Uterus (tissue), 3 donors: ENCODE measurements at regions not wholly inside any gene's neighbourhood (a gene's known extent, or its start where the extent isn't known, plus 50 kb on each side); places are given as distances from the start of the nearest gene placed in this dataset.

Experiments used
- DNase-seq, 2 donors: peaks; one replicate each; pipeline ENCODE4 v3.0.0-alpha.2; 2019 to 2020
- H3K27ac ChIP-seq, 2 donors: fragments of 200-600 bp; sonication (generic); 1 replicate in 1 of 2; 2 replicates in 1 of 2; pipeline ENCODE4 v1.5.1; 2016 to 2018
- H3K27me3 ChIP-seq, 2 donors: fragments of 200-600 bp; sonication (generic); one replicate each; pipeline ENCODE4 v1.5.1; 2018 to 2019; ENCODE audit warnings: control low read depth in 1 of 2
- H3K36me3 ChIP-seq, 2 donors: fragments of 200-600 bp; sonication (generic); one replicate each; pipeline ENCODE4 v1.5.1; 2019; ENCODE audit warnings: control low read depth in 1 of 2
- H3K4me1 ChIP-seq, 2 donors: fragments of 200-600 bp; sonication (generic); one replicate each; pipeline ENCODE4 v1.5.1; 2018 to 2019; ENCODE audit warnings: control low read depth in 1 of 2
- H3K4me3 ChIP-seq, 2 donors: fragments of 200-600 bp; sonication (generic); 1 replicate in 1 of 2; 2 replicates in 1 of 2; pipeline ENCODE4 v1.5.1; 2018 to 2019; ENCODE audit warnings: mild to moderate bottlenecking in 1 of 2
- H3K9me3 ChIP-seq, 2 donors: fragments of 200-600 bp; sonication (generic); one replicate each; pipeline ENCODE4 v1.5.1; 2019; ENCODE audit warnings: control low read depth in 1 of 2
- CTCF ChIP-seq, 4 experiments: fragments of 200-600 bp in 2 of 4; fragments of 450-650 bp in 2 of 4; sonication (generic) in 2 of 4; IDR thresholded peaks; one replicate each; pipeline ENCODE4 v1.5.1; 2016 to 2019; ENCODE audit warnings: antibody characterized with exemption in 4 of 4, mild to moderate bottlenecking in 2 of 4, moderate library complexity in 1 of 4
- POLR2A ChIP-seq, 2 donors: fragments of 450-650 bp; IDR thresholded peaks; one replicate each; pipeline ENCODE4 v1.6.1; 2016; ENCODE audit warnings: antibody characterized with exemption in 2 of 2, mild to moderate bottlenecking in 1 of 2, moderate library complexity in 1 of 2
- intact Hi-C: fragments of 100-400 bp; cut with DNase I; formaldehyde crosslinking; loops from one replicate; pipeline ENCODE4 v1.15.1; 2023; ENCODE audit warnings: low total_unique reads
- donor health status: DM: yes; HTN: yes; CAD: no.

- Histone ChIP-seq H3K36me3 (no peaks in the 10 kb centered on the region), H3K4me3 (no peak overlapping the region), H3K9me3 (no peaks in the 10 kb centered on the region), H3K27ac (no peak overlapping the region), H3K27me3 (no peaks in the 10 kb centered on the region), H3K4me1 (no peaks in the 10 kb centered on the region)
- TF ChIP-seq POLR2A (IDR thresholded peaks at IDR 0.05): no peak
- TF ChIP-seq CTCF (IDR thresholded peaks at IDR 0.05): no peak
- no peak for DNase-seq
- intact Hi-C loops: no loop called here
Observed at GRCh38 chr6:101302593-101302992, 90.9 kb upstream of the GRIK2 start.

- Histone ChIP-seq H3K27ac (no peak overlapping the region), H3K27me3 (no peaks in the 10 kb centered on the region), H3K4me3 (no peak overlapping the region), H3K36me3 (no peaks in the 10 kb centered on the region), H3K4me1 (no peaks in the 10 kb centered on the region), H3K9me3 (no peaks in the 10 kb centered on the region)
- intact Hi-C loops: no loop called here
- TF ChIP-seq POLR2A (IDR thresholded peaks at IDR 0.05): no peak
- TF ChIP-seq CTCF (IDR thresholded peaks at IDR 0.05): no peak
- no peak for DNase-seq
Observed at GRCh38 chr6:101303495-101303894, 90.0 kb upstream of the GRIK2 start.

- H3K4me1 ChIP-seq: no peaks in the 10 kb centered on the region
- TF ChIP-seq POLR2A (IDR thresholded peaks at IDR 0.05) (no peak), CTCF (IDR thresholded peaks at IDR 0.05) (no peak)
- H3K27me3 ChIP-seq: no peaks in the 10 kb centered on the region
- no peak overlapping the region for H3K27ac ChIP-seq
- intact Hi-C loops: no loop called here
- no peaks in the 10 kb centered on the region for H3K9me3 ChIP-seq
- no peaks in the 10 kb centered on the region for H3K36me3 ChIP-seq
- no peak overlapping the region for H3K4me3 ChIP-seq
- no peak for DNase-seq
Observed at GRCh38 chr6:101312652-101313051, 80.9 kb upstream of the GRIK2 start.

- TF ChIP-seq POLR2A (IDR thresholded peaks at IDR 0.05): no peak
- no peak for DNase-seq
- H3K27ac ChIP-seq: no peak overlapping the region
- H3K4me3 ChIP-seq: no peak overlapping the region
- no peaks in the 10 kb centered on the region for H3K9me3 ChIP-seq
- intact Hi-C loops: no loop called here
- no peaks in the 10 kb centered on the region for H3K36me3 ChIP-seq
- no peaks in the 10 kb centered on the region for H3K27me3 ChIP-seq
- H3K4me1 ChIP-seq: no peaks in the 10 kb centered on the region
Observed at GRCh38 chr6:101322921-101323320, 70.6 kb upstream of the GRIK2 start.

- no peak for TF ChIP-seq CTCF (IDR thresholded peaks at IDR 0.05)
- TF ChIP-seq POLR2A (IDR thresholded peaks at IDR 0.05): no peak
- intact Hi-C loops: no loop called here
- H3K27ac ChIP-seq: no peak overlapping the region
- no peak overlapping the region for H3K4me3 ChIP-seq
- no peaks in the 10 kb centered on the region for H3K27me3 ChIP-seq
- no peaks in the 10 kb centered on the region for H3K9me3 ChIP-seq
- H3K4me1 ChIP-seq: no peaks in the 10 kb centered on the region
- H3K36me3 ChIP-seq: no peaks in the 10 kb centered on the region
- DNase-seq: no peak
Observed at GRCh38 chr6:101326411-101326810, 67.1 kb upstream of the GRIK2 start.

GRCh38 chr6:101341926-101342325, 51.6 kb upstream of the GRIK2 start:
- no peaks in the 10 kb centered on the region for H3K36me3 ChIP-seq
- TF ChIP-seq POLR2A (IDR thresholded peaks at IDR 0.05) (no peak), CTCF (IDR thresholded peaks at IDR 0.05) (no peak)
- H3K4me3 ChIP-seq: no peak overlapping the region
- no peaks in the 10 kb centered on the region for H3K27me3 ChIP-seq
- DNase-seq: no peak
- H3K9me3 ChIP-seq: no peaks in the 10 kb centered on the region
- H3K4me1 ChIP-seq: no peaks in the 10 kb centered on the region
- intact Hi-C loops: no loop called here
- H3K27ac ChIP-seq: no peak overlapping the region
